ENCODE measurements at regions not wholly inside any gene's neighbourhood (a gene's known extent, or its start where the extent isn't known, plus 50 kb on each side); places are given as distances from the start of the nearest gene placed in this dataset.

DNA sequence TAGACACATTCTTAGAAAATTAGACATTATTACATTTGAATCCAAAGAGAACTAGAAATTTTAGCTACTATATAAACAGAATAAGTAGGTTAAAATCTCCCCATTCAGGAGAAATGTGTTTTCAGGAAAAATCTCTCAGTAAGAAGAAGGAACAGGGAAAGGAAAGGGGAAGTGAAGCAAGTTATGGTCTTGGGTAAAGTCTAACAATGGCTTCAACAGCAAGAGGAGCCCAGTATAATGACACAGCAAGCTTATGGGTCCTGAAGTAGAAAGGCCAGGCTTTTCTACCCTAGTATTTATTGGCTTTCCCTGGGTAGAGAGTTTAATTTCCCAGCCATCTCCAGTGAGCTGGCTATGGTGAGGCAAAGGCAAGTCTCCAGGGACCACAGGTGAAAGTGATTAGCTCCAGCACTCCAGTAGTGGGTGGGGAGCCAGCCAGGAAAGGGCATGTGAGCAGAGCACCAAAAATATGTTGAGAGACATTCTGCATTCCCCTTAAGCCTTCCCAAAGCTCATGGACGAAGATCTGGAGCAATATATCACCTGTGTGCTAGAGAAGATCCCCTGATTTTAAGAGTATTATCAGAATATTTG is 981.7 kb downstream of the NR2F1-AS1 start:
- DNase-seq, result no peak

DNA sequence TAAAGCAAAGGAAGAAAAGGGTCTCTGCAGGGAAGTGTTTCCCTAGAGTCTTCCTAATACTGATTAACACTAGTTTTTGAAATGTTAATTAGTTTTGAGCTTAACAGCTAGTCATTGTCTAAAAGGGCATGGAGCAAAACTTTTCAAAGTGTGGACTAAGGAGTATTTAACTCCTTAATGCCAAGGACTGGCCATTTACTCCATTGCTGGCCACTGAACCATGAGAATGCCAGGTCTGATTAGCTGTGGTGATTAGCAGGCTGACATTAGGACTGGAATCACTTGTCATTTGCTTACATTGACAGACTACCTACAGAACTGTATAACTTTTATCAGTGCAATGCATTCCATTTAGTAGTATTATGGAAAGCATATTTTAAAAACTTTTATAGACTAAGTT is 987.0 kb downstream of the NR2F1-AS1 start:
- DNase-seq, result peak; percentile 64

DNA sequence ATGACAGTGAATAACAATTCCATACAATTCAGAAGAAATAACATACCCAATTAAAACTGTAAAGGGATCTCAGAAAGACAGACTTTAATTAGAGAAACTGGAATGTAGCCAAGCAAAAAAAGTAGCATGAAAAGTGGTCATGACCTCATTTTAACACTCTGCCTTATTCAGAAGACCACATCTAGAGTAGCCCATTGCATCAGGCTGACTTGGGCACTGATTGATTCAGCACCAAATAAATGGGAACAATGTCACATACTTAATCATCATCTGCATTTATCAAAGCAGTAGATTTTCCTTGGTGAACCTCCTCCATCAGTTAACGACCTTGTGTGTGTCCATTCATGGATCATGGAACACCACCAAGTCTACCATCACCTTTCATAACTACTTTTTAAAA is 992.1 kb downstream of the NR2F1-AS1 start:
- peak; percentile 77 for DNase-seq

DNA sequence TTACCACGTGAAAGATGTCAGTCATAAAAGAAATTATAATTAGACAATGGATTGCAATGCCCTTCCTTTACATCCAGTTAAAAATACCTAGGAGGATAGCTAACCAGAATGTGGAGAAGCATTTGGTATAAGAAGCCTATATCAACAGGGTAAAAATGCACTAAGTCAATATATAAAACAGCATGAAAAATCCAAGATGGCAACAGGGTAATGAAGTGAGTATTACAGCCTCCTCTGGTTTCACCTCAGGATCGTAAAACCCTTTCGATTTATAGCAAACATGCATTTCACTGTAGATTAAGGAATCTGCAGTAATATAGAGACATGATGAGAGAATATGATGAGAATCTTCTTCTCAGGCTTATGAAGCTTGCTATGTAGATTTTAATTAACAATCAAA is 999.3 kb downstream of the NR2F1-AS1 start:
- DNase-seq, result no peak

DNA sequence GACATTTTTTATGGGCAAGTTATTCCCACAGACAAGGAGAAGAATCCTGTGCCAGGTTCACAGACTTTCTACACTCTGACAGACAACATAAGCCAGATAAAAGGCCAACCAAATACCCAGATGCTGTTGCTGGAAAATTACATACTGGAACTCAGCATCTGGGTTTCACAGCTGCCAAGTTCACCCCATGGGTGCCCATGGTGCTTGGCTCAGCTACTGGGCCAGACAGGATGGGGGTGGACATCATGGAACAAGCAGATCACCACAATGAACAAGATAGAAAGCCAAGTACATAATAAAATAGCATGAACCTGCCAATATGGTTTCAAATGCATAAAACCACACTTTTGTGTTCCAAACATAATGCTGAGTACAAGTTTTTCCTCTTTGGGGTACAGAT is 999.8 kb downstream of the NR2F1-AS1 start:
- no peak for DNase-seq

DNA sequence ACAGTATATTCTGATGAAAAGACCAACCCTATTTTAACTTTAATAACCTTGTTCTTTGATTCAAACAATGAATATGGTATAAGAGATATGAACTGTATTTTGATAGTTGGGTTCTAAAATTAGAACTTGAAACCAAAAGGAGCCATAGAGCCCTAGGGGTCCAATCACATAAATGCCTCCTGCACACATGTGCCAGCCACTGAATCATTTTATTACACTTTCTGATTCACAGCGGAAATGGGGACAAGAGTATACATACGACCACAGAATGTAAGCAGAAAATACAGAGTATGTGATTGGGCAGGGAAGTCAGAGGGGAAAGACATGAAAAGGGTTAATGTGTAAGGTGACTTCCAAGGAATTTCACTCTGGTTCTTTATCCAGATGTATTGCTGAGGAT is 1000.2 kb downstream of the NR2F1-AS1 start:
- DNase-seq, result no peak

DNA sequence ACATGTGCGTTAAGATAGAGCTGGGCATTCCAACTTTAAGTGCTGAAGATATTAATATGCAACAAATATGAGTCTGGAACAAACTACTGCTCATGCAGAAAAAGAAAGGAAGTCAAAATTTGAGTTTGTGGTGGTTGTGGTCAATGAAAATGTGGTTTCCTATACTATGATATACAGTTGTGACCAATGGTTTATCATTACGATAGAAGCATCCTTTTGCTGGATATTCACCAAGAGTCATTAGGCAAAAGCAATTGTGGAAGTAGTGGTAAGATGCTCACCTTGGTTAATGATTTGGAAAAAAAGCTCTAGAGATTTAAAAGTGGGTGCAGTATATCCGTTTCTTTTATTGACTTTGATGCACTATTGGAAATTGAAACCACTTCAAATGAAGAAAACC is 1007.0 kb downstream of the NR2F1-AS1 start:
- DNase-seq, result no peak

DNA sequence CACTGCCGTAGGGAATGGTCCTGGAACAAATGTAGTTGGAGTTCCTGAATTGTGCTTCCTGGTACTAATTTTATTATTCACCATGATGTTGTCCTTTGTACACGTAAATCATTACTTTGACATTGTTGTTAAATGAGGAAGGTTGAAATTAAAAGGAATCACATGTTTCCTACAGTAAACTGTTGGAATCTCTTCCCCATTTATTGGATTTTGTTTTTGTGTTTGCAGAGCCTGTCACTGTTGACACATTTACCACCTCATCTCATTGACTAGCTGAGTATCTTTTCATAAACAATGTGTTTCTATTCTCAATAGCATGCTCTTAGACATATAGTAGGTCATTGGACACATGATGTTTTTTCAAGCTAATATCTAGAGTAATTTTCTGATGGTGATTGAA is 1012.5 kb downstream of the NR2F1-AS1 start:
- no peak for DNase-seq

DNA sequence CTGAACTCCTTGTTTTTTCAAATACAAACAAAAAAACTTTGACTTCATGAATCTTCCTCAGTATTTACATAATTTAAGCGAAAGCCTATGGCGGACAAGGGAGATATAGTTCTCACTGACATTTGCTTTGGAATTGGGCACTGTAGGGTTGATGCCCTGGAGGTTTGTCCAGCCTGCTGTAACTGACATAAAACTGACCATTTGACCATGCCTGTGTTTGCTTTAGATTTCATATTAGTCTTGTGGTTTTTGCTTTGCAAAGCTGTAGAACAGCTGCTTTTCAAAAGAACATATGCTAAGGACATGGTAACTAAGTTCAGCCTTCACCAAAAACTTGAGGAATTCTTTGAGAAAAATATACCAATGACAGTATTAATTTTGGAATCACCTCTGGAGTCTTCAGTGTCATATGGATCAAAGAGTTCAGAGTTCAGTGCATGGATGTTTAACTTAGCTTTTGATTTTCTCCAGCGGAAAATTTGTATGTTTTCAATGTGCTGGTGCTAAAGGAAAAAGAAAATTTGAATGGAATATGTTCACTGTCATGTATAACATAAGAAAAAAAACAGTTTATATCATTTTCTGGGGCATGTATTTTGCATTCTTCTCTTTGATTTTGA is 1013.1 kb downstream of the NR2F1-AS1 start:
- DNase-seq, result no peak

DNA sequence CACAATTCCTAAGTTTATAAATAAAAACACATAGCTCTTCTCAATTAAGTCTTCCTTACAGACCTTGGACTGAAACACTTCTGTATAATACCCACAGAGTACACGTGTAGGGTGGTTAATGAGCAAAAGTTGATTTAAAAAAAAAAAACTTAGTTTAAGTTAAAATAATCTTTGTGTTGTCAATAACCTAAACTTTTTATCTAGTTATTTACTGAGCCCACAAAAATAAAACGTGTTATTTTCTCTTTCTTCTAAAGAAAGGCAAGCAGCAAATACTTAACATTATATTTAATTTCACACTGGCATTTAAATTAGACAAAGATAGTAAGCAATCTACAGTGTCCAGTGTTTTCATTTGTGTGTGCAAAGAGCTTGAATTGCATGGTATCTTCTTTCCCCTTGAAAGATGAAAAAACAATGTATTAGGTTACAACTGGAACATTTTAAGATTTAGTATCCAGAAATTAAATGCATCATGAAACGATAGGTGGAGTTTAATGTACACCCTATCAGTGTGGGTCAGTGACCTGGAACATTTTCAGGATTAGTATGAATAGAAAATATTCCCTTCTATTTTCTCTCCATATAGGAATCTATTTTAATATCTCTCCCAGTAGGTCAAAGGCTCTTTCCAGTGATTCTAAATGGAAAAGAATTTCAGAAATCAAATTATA is 1014.8 kb downstream of the NR2F1-AS1 start:
- DNase-seq, result no peak

DNA sequence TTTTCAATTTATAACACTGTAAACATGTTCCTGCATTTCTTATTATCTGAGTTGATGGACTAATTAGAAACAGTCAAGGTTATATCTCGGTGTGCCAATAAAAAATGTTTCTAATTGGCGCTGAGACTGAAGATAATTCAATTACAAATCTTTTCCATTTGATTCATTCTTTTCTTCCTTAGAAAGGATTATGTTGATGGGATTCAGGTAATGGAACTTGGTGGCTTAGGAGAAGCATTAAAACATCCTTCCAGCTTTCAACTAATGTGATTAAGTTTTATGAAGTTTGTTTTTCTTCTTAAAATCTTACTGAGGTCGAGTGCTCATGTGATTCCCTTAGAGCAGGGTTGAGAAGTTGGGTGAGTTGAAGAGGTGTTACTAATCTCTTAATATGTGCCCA is 1015.3 kb downstream of the NR2F1-AS1 start:
- DNase-seq, result no peak

DNA sequence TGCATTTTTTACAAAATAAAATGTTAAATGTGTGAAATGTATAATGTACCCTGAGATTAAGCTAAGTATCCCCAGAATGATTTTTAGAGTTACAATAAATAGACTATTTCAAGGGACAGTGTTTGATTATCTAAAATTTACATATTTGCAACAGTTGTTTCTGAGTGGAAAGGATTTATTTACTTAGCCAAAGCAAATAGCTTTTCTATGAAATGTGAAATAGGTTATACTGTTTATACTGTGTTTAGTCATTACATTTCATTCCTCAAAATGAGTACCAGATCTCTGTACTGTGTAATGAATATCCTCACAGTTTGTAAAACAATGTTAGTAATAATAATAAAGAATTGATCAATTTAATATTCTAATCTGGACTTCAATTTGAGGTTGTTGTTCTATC is 1019.0 kb downstream of the NR2F1-AS1 start:
- no peak for DNase-seq

DNA sequence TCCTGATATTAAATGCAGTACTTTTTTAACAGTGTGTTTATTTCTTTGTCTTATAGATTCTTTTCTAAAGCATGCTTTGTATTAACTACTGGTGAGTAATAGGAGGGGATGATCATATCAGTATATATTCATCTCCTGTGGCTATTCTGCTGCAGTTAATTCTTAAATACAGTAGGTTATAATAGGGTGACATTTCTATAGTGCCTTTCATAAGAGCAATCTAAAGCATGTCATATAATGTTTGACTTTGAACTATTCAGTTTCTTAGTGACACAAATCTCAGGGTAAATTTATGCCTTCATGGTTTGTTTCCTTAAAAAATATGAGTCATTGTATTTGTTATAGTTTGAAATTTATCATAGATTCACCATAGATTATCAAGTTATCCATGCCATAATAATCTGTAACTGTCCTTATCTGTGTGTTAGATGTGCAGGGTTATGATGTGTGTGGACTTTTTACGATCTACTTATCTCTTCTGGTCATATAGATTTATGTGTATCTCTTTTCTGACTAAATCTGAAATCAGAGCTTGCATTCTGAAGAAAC is 1019.5 kb downstream of the NR2F1-AS1 start:
- DNase-seq, result no peak

DNA sequence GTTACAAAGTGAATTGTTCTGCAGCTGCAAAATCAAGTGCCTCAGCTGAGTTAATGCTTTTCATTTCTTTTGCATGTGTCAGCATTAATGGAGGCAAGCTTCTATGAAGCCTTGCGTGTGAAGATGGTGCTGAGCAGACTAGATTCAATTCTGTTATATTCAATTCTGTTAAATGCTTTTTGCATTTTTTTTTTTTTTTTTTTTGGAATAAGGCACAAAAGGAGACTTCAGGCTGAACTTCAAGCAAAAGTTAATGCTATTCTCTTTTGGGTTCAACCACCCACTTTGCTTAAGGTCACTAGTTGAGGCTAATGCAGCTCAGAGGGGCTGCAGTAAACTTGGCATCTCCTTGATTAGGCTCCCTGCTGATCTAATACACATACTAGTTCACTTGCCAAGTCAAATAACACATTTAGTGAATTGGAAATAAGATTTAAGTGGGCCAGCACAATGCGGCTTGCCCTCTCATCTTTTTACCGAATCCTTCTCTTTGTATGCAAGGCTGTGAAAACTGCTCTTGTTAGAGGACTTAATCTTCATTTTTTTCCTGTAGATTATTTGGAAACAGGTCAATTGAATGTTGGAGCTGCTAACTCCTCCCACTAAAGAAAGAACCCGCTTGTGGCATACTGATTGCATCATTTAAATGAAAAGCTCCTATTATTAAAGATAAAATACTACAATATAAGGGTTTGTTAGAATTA is 1020.2 kb downstream of the NR2F1-AS1 start:
- DNase-seq, result peak; percentile 85

DNA sequence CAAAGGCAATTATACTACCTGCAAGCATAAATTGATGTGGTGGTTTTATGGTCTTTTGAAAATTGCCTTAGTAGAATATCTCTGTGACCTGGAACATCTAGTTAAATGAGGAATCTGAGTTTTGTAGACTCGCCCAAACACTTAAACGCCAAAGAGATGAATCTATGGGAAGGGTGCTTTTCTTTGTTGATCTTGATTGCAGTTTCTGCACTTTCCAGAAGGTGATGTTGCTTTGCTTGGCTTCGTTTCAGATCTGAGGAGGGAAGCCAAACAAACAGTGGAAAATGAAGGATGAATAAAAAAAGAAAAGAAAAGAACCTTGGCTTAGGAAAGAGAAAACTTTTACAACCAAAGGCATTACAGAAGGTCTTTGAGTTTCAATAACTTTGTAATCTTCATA is 1021.2 kb downstream of the NR2F1-AS1 start:
- DNase-seq, result peak; percentile 31

DNA sequence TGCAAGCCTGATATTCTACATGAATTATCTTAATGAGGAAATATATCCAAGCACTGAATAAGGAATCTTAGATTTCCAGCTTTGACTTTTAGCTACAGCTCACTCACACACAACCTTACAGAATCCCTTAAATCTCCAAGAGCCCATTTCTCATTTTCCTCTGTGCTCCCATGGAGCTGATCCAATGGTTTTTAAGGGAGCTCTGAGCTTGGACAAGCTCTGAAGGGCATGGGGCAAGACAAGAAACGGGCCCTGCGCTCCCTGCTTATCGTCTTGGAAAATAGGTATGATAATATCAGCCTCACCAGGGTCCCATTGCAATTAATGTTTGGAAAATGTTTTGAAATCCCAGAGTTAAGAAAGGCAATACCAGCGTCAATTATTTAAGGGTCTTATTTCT is 1021.7 kb downstream of the NR2F1-AS1 start:
- DNase-seq, result no peak

DNA sequence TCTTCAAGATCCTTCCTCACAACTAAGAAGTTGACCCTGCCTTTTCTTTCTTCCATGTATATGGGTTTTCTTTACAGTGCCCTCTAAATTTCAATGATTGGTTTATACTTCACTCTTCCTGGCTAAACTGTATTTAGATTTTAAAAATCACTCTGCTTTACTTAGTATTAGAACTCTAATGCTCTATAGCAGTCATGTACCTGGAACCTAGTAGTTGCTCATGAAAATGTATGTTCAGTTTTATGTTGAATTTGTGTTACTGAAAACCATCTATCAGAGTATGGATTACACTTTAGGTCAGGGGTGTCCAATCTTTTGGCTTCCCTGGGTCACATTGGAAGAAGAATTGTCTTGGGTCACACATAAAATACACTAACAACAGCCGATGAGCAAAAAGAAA is 1024.3 kb downstream of the NR2F1-AS1 start:
- DNase-seq, result no peak

DNA sequence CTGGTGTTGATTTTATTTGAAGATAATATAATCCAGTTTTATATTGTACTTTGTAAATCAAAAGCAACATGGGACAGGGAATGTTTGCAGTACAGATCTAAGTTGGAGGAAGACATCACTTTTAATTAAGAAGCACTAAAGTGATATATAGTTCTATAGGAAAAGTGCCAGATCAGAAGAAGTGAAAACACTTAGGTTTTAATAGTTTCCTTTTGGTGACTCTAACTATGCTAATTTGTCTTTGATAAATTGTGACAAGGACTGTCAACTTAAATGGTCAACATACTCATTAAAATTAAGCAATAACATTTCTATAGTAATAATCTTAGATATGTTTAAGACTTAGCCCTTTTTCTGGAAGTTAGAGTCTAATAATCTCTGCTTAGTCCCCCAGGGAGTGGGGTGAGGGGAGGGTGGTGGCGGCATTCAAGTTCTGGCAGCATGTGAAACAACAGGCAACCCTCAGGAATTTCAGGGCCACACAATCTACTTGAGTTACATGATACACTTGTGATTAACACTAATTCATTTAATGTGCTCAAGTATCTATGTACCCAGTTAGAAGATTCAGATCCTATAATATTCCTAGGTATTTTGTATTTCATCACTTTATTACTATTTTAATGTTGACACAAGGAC is 1026.5 kb downstream of the NR2F1-AS1 start:
- peak; percentile 44 for DNase-seq

DNA sequence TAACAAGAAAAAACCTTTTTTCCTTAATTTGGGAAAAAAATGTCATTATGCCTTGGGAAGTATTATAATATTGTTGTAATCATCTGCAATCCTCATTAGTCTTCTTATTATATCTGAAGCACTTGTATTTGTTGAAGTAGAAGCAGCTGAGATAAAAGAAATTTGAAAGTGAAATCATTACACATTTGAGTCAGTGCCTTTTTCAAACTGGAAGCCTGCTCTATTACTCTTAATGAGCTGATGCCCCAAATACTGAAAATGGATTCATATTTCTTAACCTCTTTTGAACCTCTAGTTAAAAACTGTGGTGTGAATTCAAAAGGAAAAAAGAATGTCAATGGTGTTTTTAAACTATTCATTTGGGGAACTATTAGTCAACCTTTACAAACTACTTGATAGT is 1027.7 kb downstream of the NR2F1-AS1 start:
- no peak for DNase-seq

DNA sequence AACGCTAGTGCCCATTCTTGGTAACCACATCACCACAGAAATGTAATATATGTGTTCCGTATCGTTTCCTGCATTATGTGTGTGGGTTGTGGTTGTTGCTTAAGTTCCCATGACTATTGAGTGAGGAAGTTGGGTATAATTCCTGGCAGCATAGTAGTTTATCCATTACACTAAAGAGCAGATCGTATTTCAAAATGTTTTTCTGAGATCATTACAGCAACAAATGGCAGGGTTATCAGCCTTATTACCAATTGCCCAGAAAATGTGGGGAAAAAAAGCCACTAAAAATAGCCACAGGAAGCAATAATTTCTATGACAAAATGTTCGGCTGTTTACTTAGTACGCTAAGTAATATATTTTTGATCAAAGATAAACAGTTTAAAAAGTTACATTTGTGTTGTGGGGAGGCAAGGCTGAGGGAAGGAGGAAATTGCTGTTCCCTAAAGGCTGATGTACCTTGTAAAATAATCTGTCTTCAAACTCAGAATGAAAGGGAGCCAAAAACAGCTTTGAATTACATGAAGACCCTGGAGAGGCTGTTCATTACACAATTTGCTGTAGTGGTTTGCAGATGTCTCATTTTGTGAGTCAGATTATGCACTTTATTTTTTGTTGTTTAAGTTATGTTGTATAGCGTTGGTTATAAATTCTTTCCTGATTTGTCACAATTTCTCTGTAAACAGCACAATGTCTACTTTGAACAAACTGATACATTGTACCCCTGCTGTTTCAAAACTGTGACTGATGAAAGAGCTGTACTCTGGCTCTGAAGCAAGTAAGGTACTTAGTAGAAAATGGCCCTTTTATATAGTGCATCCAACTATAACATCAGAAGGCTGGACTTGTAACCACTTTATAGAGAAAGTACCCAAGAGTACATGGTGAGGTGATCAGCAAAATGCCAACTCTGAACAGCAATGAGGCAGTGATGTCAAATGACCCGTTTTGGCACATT is 1028.5 kb downstream of the NR2F1-AS1 start:
- peak; percentile 57 for DNase-seq

DNA sequence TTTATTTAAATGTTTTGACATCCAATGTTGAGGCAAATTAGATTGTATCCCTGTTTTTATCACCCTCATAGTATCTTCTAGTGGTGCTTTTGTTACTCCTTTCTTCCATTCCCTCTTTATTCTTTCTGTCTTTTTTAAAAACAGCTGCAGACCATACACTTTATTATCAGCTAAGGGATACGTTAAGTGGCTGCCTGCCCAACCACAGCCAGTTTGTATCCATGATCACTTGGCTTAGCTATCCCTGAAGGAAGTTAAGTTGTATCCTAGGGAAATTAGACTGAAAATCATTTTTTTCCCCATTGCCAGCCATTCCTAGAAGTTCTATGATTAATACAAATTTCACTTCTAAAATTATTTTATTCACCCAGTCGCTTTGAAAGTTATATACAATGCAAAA is 1032.7 kb downstream of the NR2F1-AS1 start:
- DNase-seq, result no peak

DNA sequence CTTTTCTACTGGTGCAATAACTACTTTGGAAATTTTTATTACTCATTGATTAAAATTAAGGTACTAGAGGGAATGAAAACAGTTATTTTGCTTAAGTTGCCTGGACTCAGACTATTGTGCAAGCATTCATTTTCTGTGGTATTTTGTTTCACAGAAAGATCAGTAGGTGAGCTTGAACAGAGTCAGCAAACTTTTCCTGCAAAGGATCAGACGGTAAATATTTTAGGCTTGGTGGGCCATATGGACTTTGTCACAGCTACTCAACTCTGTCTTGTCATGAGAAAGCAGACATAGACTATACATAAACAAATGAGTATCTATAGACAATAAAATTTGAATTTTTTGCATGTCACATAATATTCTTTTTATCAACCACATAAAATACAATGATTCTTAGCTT is 1036.4 kb downstream of the NR2F1-AS1 start:
- no peak for DNase-seq

All from eye (tissue), 1 donor.